ENCODE measurements at regions not wholly inside any gene's neighbourhood (a gene's known extent, or its start where the extent isn't known, plus 50 kb on each side); places are given as distances from the start of the nearest gene placed in this dataset.
"Not testable (repeated sequence)": the region's sequence is repeated elsewhere in the genome, so short reads cannot be mapped to it uniquely, and the experiment has no call there.

DNA sequence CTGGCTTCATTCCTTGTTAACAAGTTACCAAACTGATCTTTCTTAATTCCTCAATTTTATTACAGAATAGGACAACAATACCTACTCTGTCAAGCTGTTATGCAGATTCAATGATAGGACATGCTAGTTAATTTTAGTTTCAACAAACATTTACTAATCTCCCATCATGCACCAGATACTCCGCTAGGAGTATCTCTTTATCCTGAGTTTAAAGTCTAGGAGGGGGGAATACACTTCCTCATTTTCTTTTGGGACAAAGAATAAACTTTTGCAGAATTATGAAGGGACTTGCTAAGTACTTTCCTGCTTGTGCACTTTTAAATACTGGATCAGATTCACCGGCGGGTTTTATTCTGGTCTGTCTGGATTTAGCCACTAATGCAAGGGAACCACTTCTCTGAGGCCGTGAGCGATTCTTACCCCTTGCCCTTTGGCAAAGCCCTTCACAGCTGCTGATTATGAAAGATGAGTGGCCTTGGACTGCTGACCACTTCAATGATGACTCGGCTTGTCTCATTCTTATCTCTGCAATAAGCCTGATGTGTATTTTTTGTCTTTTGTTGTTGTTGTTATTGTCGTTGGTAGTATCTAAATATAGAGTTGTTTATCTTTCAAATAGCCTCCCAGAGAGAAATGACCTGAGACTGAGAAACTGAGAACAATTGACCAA is 73.9 kb downstream of the RMI1 start:
- DNase-seq = no peak

DNA sequence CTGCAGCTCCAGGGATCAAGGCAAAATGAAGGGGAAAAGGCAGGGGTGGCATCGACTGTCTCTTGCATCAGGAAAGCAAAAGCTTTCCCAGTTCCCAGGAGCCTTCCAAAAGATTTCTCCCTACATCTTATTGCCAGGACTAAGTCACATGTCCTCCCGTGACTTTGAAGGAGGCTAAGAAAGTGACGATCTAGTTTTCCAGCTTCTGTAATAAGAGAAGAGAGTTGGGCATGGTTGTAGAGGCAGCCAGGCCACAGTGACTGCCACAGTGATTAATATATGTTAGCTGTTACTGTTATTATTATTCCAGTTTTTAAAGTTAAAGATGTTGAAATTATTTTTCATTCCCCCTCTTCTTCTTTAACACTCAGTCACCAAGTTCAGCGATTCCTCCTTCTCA is 77.1 kb downstream of the RMI1 start:
- no peak for DNase-seq

DNA sequence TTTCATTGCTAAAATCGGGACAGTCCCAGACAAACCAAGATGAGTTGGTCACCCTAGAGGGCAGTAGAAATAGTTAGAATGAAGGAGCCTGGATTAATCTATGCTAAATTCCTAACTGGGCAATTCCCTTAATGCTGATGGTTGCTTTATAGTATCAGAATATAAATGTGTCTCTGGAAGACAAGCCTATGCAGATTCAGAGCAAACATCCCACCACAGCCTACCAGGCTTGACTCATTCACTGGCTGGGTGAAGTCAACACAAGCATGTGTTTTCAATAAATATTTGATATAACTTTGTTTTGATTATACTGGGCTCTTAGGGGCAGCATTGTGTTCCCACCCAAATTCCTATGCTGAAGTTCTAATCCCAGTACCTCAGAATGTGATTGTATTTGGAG is 79.3 kb downstream of the RMI1 start:
- DNase-seq = no peak

DNA sequence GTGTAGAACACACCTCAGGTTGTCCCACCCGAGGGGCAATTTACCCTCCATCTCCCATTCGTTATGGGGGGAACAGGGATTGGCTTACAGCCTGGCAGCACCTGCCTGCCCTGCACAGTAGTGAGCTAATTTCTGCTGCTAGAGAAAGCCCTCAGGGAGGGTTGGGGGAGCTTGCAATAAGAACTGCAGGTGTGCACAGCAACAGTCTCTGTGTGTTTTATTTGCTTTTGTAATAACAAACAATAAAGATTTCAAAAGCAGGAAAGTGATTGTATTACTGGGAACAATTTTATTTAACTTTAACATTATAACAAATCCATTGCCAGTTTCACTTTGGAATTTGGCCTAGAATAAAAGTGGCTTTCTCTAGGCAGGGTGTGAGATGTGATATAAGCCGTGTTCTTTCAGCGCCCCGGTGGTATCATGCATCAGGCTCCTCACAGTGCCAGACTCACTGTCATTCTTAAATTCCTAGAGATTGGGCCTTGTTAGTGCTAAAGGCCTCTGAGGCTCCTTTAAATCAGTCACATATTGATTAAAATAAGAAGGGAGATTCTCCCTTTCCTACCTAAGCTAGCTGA is 81.1 kb downstream of the RMI1 start:
- DNase-seq = no peak

DNA sequence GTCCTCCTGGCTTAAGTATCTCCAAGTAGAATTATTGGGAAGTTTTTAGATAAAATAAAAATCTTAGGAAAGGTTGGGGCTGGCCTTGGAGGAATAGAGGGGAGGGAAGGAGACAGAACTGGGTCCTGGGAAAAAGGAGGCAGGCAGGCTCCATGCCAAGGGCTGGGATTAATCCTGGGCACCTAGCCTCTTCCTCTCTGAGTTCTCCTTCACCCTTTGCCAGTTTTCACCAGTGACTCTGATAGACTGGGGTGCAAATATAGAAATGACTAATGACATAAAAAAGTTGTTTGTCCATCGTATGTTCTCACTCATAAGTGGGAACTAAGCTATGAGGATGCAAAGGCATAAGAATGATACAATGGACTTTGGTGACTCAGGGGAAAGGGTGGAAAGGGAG is 81.9 kb downstream of the RMI1 start:
- no peak for DNase-seq

DNA sequence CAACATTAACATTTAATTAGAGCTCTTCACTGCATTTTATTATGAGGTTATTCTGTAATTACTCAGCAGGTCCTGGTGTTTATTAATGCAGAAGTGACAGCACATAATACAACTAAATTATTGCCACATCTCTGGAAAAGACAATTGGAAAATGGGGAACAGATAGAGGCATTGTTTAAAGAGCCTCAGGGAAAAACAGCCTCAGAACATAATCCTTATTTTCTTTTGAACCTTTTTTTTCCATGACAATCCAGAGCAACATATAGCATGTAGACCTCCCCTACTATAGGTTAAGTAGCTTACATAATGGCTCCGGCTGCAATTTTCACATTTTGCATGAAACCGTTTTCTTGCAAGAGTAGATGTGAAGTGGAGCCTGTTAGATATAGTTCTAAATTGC is 87.2 kb downstream of the RMI1 start:
- no peak for DNase-seq

DNA sequence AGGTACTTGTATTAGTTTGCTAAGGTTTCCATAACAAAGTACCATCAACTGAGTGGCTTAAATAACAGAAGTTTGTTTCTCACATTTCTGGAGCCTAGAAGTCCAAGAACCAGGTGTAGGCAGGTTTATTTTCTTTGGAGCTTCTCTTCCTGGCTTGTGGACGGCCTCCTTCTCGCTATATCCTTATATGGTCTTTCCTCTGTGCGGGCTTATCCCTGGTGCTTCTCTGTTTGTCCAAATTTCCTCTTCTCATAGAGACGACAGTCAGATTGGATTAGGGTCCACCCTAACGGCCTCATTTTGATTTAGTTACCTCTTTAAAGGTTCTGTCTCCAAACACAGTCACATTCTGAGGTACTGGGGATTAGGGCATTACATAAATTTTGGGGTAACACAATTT is 88.3 kb downstream of the RMI1 start:
- DNase-seq = no peak

DNA sequence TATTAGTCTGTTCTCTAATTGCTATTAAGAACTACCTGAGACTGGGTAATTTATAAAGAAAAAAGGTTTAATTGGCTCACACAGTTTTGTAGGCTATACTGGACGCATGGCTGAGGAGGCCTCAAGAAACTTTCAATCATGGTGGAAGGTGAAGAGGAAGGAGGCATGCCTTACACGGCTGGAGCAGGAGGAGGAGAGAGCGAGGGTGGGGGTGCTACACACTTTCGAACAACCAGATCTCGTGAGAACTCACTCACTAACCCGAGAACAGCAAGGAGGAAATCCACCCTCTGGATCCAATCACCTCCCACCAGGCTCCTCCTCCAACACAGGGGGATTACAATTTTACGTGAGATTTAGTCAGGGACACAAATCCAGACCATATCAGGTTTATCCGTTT is 90.0 kb downstream of the RMI1 start:
- DNase-seq = no peak

DNA sequence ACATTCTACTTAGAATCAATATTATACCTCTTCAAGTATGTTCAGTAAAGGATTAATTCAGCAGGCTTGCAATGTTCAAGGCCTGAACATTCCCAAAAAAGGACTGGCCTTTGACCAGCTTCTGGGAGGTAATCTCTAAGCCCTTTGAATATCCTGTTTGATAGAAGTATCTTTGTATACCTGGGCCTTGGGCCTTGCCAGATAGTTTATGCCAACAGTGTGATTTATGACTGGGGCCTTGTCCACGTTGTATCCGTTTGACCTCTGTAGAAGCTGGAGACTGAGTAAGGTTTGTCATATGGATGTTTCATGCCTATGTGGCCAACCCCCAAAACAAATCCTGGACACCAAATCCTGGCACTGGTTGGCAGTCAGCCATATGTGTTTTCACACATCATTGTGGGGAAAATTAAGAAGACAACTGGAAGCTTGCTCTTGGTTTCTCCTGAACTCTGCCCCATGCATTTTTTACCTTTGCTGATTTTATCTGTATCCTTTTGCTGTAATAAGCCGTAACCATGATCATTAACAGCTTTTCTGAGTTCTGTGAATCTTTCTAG is 92.1 kb downstream of the RMI1 start:
- DNase-seq = no peak

DNA sequence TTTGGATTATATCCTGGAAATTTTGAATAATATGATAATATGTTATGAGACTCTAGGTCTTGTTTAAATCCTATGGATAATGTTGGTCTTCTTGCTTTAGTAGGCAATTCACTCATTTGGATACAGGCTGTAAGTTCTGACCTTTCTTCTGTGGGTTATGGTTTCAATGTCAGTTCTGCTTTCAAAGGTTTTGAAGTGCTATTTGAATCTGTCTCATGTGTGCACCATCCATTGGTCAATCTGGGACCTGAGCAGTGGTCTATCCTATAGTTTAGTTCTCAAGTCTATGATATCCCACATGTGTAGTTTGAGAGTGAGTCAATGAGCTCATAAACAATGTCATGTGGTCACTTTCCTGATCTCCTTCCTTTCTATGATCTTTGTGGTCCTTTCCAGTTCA is 94.4 kb downstream of the RMI1 start:
- DNase-seq = no peak

DNA sequence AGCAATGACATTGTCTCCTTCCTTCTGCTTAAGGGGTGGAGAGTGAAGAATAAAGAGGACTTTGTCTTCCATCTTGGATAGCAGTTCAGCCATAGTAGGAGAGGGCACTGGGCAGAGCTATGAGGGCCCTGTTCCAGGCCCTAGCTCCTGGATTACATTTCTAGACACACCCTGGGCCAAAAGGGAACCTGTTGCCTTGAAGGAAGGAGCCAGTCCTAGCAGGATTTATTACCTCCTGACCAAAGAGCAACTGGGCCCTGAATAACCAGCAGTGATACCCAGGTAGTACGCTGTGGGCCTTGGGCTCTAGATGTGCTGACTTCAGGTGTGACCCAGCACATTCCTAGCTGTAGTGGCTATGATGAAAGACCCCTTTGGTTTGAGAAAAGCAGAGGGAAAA is 95.8 kb downstream of the RMI1 start:
- no peak for DNase-seq

DNA sequence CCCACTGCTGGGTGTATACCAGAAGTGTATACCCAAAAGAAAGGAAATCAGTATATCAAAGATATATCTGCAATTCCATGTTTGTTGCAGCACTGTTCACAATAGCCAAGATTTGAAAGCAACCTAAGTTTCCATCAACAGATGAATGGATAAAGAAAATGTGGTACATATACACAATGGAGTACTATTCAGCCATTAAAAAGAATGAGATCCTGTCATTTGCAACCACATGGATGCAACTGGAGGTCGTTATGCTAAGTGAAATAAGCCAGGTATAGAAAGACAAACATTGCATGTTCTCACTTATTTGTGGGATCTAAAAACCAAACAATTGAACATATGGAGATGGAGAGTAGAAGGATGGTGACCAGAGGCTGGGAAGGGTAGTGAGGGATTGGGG is 97.2 kb downstream of the RMI1 start:
- DNase-seq = not testable (repeated sequence)

DNA sequence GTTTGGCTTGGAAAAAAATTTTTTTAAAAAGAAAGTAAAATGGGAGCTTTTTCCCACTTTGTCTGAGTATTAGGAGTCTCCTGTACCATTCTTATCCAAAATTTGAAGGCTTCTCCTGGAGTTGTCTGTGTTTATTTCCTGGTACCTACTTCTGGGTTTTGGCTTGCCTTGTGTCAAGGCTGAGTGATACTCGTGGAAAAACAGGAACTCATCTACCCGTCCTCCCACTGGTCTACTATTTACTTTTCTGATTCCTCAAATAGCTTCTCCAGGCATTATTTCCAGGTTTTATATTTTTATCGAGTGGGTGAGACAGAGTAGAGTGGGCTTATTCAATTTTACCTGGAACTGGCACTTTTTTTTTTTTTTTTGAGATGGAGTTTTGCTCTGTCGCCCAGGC is 99.4 kb downstream of the RMI1 start:
- no peak for DNase-seq

DNA sequence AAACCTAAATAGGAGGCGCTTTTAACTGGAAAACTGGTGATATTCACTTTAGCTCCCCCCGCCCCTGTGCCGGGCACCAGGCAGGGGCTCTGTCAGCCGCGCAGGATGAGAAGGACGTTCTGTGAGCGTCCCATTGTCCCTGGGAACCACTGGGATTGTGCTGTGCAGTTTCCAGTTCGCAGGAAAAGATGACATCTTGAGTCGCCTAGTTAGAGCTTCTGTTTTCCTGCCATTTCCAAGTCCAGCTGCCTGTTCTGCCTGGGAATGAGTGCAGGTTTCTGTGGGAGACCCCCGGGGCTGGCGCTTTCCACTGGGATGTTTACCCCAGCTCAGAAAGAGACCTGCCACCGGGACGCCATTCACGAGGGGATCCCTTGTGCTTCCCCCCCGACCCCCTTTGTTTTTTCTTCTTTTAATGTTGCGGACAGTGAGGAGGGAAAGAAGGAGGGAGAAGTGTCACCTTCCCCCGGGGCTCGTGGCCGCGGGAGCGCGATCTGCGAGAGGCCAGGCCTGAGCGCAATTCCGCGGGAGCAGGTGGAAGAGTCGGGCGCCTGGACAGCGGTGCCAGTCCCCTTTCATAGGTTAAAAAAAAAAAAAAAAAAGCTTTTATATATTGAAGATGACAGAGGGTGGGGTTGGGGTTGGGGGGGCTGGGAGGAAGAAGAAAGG is 121.5 kb downstream of the RMI1 start:
- DNase-seq = no peak

DNA sequence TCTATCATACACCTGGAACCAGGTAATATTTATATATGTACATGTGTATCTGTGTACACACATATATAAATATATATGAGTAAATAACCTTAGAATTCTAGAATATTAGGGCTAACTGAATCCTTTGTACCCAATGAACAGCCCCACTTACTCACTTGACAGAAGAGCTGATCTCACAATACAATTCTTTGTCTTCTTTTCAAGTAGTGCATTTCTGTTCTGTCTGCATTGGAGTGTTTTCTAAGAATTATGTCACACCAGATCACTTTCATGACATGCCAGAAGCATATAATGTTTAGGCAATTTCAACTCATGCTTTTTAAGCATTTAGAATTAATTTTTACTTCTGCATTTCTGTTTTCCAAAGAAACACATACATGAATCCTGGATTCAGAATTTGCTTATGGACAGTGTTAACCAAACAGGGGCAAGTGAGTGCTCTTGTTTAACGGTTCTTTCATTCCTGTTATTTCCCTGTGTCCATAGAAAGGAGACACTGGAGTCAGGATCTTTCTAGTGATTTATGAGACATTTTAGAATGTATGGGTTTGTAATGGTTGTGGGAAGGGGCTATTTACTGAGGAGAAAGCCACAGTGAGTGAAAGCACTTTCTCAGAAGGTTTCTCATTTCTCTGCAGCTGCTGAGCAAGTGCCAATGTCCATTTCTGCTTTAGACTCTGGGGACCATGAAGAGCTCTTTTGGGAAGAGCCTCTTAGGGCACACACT is 123.2 kb downstream of the RMI1 start:
- no peak for DNase-seq

DNA sequence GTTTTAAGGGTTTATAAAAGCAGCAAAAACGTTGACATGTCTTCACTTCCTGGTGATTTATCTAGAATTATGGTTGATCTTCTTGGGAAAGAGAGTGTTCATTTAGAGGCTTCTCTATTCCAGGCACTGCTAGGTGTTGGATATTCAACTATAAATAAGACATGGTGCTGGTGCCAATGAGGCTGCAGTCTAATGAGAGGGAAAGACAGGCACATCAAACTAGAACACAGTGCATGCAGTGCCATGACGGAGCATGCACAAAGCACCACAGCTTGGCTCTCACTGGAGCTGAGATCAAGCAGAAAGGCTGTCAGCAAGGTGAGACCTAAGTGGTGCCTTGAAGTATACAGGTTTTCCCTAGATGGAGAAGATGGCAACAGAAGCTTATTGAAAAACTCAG is 126.5 kb downstream of the RMI1 start:
- no peak for DNase-seq

DNA sequence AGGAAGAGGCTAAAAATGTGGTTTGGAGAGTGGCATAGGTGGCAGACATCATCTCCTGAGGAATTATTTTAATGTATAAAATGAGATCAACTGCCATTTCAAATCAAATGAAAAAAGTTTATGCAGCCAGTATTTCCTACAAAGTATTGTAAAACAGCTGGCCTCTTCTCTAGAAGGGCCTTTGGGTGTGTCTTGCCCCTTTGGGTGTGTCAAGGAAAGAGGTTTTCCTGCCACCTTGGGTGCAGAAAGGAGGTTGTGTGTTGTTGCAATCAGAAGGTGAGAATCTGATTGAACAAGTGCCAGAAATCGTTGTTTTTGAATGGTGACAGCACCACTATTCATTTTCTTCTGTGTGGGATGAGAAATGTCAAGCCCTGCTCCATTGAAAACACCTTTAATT is 127.4 kb downstream of the RMI1 start:
- DNase-seq = no peak

DNA sequence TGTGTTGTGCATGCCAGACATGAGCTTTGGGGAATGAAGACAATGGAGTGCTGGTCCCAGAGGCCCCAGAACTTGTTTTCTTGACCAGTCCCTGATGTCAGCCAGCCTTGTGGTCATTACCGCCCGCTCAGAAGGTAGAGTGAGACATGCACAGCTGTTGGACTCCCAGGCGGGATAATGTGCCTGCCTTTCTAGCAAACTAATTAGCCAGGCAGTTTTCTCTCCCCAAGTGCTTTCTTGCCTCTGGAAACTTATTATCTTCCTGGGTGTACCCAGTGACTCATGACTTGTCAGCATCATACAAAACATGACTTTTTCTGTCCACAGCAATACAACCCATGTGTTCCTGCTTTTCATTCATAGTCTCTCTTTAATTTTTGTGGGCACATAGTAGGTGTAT is 131.1 kb downstream of the RMI1 start:
- no peak for DNase-seq

DNA sequence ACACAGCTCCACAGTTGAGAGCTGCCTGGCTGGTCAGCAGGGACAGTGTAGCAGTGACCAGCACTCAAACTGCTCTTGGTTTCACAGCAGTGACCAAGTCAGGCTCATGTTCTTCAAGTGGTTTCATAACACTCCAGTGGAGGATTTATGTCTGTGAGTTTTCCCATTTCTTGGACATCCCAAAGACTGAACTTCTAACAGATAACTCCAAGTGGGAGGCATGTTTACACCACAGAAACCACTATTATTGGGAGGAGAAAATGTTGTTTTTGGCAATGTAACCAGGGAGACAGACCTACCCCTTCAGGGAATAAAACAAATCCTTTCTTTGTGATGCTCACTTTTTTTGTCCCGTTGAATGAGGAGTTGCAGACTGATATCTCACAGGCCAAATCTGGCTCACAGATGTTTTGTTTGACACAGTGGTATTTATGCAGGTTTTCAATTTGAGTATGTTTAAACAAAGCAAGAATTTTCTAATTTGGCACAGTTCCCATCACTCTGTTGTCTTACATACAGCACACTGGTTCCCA is 141.5 kb downstream of the RMI1 start:
- DNase-seq = peak; percentile 37

DNA sequence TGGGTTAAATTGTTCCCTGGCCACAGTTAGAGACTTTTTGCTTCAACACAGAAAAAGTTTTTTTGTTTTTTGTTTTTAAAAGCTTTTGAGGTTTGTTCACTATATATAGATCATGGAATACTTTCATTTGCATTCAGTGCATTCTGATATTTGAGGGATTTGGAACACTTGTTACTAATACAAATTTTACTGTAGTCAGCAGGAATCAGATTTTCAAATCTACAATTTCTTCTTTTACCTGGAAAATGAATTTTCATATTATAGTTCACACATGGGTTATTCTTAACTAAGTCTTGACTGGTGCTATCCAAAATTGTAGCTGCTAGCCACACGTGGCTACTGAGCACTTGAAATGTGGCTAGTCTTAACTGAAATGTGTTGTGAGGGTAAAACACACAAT is 142.0 kb downstream of the RMI1 start:
- DNase-seq = no peak

DNA sequence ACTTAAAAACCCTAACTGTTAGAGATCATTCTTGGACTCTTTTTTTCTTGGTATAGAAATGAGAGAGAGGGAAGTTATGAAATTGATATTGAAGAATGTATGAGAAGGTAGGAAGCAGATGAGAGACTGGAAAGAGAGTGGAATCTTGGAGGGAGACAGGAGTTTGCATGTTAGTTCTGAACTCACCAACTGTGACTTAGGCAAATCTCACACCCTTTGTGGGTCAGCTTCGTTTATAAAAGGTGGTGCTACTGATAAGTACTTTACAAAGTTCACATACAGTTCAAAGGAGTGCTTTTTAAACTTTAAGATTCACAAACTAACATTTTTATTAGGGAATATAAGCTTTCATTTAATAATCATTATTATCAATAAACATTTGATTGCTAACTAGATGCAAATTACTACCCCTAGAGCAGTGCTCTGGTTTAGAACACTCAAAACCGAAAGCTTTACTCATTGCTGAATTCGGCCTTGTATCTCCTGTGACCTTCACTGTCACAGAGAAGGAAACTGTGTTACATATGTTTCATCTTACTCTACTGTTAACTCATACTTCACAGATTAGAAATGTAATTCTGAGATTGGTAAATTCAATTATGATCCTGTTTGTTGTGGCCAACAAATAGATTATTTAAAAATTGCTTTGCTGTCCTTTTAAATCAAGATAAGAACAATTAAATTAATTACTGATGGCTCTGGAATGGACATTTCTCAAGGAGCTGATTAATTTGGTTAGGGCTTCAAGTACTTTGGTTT is 143.2 kb downstream of the RMI1 start:
- DNase-seq = no peak

DNA sequence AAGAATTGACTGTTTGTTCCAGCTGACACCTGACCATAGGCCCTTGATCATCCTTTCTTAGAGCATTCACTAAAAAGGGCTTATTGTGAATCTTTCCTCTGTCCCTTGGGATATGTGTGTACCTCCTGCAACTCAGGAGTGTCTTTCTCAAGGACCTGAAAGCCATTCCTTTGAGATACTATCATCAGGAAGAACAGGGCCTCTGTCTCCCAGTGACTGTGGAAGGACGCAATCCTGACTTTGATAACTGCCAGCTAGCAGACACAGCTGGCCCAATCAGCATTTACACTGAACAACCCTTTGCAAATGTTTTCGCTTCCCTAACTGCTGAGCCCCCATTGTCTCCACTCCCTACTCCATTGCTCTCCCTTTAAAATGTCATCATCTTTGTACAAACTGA is 144.4 kb downstream of the RMI1 start:
- no peak for DNase-seq
